GM12872 (cell line): ENCODE measurements at regions not wholly inside any gene's neighbourhood (a gene's known extent, or its start where the extent isn't known, plus 50 kb on each side); places are given as distances from the start of the nearest gene placed in this dataset.

Source experiments
- TF ChIP-seq, protein P1 (sequence below): IDR thresholded peaks from 3 replicates; pipeline ENCODE4 v1.5.1; 2011; ENCODE audit warnings: low read depth, mild to moderate bottlenecking, low read length, moderate library complexity; ENCODE audit not compliant: insufficient read depth

GRCh38 chr3:81045976-81046375 is 715.5 kb downstream of the GBE1 start:
- TF ChIP-seq, protein P1, sequence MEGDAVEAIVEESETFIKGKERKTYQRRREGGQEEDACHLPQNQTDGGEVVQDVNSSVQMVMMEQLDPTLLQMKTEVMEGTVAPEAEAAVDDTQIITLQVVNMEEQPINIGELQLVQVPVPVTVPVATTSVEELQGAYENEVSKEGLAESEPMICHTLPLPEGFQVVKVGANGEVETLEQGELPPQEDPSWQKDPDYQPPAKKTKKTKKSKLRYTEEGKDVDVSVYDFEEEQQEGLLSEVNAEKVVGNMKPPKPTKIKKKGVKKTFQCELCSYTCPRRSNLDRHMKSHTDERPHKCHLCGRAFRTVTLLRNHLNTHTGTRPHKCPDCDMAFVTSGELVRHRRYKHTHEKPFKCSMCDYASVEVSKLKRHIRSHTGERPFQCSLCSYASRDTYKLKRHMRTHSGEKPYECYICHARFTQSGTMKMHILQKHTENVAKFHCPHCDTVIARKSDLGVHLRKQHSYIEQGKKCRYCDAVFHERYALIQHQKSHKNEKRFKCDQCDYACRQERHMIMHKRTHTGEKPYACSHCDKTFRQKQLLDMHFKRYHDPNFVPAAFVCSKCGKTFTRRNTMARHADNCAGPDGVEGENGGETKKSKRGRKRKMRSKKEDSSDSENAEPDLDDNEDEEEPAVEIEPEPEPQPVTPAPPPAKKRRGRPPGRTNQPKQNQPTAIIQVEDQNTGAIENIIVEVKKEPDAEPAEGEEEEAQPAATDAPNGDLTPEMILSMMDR, result no peak

GRCh38 chr3:81045246-81045645 is 716.2 kb downstream of the GBE1 start:
- TF ChIP-seq, protein P1, result no peak

DNA sequence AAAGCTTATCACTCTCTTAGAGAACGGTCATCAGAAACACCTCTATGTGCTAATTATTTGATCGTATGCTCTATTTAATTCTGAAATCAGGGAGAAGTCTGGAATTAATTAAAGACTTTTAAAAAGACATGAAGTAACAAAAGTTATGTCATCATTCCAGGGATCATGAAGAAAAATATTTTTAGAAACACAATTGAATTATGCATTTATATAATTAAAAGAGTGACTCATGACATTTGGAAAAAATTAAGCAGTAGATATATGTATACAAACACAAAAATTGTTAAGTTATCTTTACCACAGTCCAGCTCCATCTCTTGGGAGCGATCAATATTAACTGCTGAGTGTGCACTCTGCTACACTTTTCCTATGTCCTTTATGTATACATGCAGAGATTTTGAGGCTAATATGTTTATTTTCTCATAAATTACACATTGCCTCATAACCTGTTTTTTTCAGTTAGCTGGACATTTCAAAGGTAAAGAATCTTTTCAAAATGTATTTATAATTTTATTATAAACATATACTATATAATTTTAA is 717.7 kb downstream of the GBE1 start:
- TF ChIP-seq, protein P1, result no peak

GRCh38 chr3:81043009-81043408 is 718.4 kb downstream of the GBE1 start:
- TF ChIP-seq, protein P1, result no peak

DNA sequence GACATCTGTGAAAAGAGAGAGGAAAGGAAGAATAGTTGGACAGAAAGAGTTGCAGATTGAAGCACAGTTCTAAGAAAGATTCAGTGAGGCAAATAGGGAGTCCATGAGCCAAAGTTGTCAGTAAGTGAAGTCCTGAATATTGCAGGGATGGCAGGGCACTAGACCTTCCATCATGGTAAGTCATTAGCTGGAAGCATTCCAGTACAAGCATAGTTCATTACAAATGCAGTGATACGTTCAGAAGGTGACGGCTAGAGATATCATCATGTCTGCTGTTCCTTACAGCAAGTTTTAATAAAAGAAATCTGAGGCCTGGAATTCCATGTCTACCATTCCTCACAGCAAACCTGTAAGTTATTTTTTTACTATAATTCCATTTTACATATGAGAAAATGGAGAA is 720.1 kb downstream of the GBE1 start:
- TF ChIP-seq, protein P1, result no peak

DNA sequence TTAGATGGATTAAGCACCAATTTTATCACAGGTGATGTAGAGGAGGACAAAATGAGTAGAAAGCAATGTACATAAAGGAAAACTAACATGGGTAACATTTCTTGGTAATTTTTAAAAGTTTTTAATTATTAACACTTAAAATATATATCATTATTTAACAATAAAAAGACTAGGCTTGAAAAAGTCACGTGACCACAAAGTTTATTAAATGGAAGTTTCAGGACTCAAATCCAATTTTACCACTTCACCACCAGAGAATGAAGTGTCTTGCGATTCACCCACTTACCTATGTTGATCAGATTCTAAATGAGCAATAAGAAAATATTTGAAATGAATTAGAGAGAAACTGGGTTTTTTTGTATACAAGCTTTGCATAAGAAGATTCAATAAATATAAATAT is 721.3 kb downstream of the GBE1 start:
- TF ChIP-seq, protein P1, result no peak

DNA sequence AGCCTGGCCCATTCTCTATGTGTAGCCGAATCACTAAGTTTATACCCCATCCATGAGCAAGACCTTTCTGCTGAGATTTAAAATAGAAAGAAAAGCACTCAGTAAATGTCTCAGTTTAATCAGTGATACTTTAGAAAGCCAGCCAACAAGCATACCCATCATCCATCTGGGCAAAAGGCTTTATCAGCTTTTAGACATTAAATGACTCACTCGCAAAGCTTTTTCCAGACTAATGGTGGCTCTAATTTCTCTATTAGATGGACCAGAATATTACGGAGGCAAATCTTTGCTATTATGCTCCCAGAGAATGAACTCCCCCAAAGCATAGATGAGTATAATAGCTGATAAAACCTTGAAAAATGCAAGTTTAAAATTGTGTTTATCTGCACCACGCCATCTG is 727.8 kb downstream of the GBE1 start:
- TF ChIP-seq, protein P1, result no peak
